ENCODE measurements at regions not wholly inside any gene's neighbourhood (a gene's known extent, or its start where the extent isn't known, plus 50 kb on each side); places are given as distances from the start of the nearest gene placed in this dataset.

- no peak for TF ChIP-seq CTCF (IDR thresholded peaks at IDR 0.05)
- TF ChIP-seq POLR2AphosphoS5 (IDR thresholded peaks at IDR 0.05): no peak
- no peak for TF ChIP-seq POLR2A (IDR thresholded peaks at IDR 0.05)
- no peak for TF ChIP-seq EP300 (IDR thresholded peaks at IDR 0.05)
Observed at GRCh38 chr3:5366746-5367145, 179.2 kb downstream of the EDEM1 start.
